Brain microvascular endothelial cell (primary cell): ENCODE measurements at regions not wholly inside any gene's neighbourhood (a gene's known extent, or its start where the extent isn't known, plus 50 kb on each side); places are given as distances from the start of the nearest gene placed in this dataset.
"Not testable (repeated sequence)": the region's sequence is repeated elsewhere in the genome, so short reads cannot be mapped to it uniquely, and the experiment has no call there.

Experiments
- DNase-seq: peaks from one replicate; pipeline ENCODE4 v3.0.0-alpha.2; 2020
- H3K27ac ChIP-seq: fragments of 250-450 bp; sonication (Bioruptor Pico); 2 replicates; pipeline ENCODE4 v1.5.1; 2020; ENCODE audit warnings: mild to moderate bottlenecking, moderate library complexity
- H3K27me3 ChIP-seq: fragments of 250-450 bp; sonication (Bioruptor Pico); replicated peaks from 2 replicates; pipeline ENCODE4 v1.5.1; 2020; ENCODE audit warnings: mild to moderate bottlenecking
- H3K36me3 ChIP-seq: fragments of 250-450 bp; sonication (Bioruptor Pico); replicated peaks from 2 replicates; pipeline ENCODE4 v1.5.1; 2020; ENCODE audit warnings: mild to moderate bottlenecking
- H3K4me3 ChIP-seq: 2 replicates; pipeline ENCODE4 v1.5.1; 2011; ENCODE audit warnings: low read depth, mild to moderate bottlenecking, control low read depth, low read length, moderate library complexity
- in situ Hi-C: cut with HindIII; loops from 2 replicates; pipeline ENCODE4 v1.10.0; 2017; ENCODE audit warnings: low sequenced_read_pairs, low pct_ligation_motif_present
- TF ChIP-seq, protein P1 (sequence below): IDR thresholded peaks from 2 replicates; pipeline ENCODE4 v1.5.1; 2011; ENCODE audit warnings: low read depth, mild to moderate bottlenecking, moderate library complexity, low read length, control low read depth, inconsistent platforms; ENCODE audit errors: missing control alignments

DNA sequence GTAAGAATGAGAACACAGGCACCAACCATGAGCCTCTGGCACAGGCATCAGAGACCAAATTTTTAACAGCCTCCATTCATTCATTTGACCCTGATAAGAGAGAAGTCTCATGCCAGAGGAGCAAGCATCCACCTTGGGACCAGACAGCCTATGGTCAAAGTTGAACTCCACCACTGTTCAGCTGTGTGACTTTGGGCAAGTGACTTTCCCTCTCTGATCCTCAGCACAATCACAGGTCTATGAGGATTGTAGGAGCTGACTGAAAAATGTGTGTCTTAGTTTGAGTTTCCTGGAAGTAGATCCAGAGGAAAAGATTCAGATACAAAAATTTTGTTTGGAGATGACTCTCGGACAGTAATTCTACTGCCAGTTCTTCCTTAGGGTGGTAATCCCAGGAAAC, 645.1 kb upstream of the DEFB115 start:
- no peak overlapping the region for H3K27ac ChIP-seq
- H3K36me3 ChIP-seq, result no peaks in the 10 kb centered on the region
- TF ChIP-seq, protein P1, sequence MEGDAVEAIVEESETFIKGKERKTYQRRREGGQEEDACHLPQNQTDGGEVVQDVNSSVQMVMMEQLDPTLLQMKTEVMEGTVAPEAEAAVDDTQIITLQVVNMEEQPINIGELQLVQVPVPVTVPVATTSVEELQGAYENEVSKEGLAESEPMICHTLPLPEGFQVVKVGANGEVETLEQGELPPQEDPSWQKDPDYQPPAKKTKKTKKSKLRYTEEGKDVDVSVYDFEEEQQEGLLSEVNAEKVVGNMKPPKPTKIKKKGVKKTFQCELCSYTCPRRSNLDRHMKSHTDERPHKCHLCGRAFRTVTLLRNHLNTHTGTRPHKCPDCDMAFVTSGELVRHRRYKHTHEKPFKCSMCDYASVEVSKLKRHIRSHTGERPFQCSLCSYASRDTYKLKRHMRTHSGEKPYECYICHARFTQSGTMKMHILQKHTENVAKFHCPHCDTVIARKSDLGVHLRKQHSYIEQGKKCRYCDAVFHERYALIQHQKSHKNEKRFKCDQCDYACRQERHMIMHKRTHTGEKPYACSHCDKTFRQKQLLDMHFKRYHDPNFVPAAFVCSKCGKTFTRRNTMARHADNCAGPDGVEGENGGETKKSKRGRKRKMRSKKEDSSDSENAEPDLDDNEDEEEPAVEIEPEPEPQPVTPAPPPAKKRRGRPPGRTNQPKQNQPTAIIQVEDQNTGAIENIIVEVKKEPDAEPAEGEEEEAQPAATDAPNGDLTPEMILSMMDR, result no peak
- in situ Hi-C loops, result no loop called here
- no peak overlapping the region for H3K4me3 ChIP-seq
- no peak for DNase-seq
- no peaks in the 10 kb centered on the region for H3K27me3 ChIP-seq

DNA sequence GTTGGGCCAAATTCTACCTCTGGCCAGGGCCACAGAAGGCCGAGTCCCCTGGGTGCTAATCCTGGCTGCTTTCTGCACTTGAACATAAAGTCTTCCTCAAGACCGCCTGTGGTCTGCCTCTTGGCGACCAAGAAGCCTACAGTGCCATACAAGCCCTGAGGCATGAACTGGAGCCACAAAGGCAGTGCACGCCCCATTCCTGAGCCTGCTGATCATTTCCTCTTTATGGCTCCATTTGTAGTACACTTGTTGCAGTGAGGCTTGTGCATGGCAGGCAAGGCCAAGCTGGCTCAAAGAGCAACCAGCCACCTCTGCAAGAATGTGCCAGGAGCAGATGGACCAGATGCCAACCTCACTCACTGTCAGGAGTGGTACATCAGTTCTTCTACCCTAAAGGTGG, 636.1 kb upstream of the DEFB115 start:
- in situ Hi-C loops, H3K27me3 ChIP-seq, H3K36me3 ChIP-seq, H3K4me3 ChIP-seq, H3K27ac ChIP-seq, DNase-seq: not testable (repeated sequence)

DNA sequence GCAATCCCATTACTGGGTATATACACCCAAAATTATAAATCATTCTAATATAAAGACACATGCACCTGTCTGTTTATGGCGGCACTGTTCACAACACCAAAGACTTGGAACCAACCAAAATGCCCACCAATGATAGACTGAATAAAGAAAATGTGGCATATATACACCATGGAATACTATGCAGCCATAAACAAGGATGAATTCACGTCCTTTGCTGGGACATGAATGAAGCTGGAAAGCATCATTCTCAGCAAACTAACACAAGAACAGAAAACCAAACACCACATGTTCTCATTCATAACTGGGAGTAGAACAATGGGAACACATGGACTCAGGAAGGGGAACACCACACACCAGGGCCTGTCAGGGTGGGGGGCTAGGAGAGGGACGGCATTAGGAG, 633.2 kb upstream of the DEFB115 start:
- H3K27me3 ChIP-seq, H3K27ac ChIP-seq, H3K36me3 ChIP-seq, H3K4me3 ChIP-seq, DNase-seq, in situ Hi-C loops: not testable (repeated sequence)

DNA sequence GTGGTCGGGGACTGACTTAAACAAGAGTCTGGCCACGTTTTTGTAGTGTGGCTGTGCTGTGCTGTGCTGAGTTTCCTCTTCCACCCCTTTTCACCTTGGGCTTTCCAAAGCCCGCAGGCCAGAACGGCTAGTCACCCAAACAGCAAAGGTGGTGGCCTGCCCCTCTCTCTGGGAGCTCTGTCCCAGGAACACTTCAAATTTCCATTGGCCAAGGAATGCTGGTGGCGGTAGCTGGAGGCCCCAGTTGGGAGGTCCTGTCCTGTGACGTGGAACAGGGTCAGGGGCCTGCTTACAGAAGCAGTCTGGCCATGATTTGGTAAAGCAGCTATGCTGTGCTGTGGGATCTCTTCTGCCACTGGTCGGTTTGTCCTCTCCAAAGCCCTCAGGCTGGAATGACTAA, 628.1 kb upstream of the DEFB115 start:
- H3K27me3 ChIP-seq, in situ Hi-C loops, H3K4me3 ChIP-seq, H3K27ac ChIP-seq, DNase-seq, H3K36me3 ChIP-seq: not testable (repeated sequence)

DNA sequence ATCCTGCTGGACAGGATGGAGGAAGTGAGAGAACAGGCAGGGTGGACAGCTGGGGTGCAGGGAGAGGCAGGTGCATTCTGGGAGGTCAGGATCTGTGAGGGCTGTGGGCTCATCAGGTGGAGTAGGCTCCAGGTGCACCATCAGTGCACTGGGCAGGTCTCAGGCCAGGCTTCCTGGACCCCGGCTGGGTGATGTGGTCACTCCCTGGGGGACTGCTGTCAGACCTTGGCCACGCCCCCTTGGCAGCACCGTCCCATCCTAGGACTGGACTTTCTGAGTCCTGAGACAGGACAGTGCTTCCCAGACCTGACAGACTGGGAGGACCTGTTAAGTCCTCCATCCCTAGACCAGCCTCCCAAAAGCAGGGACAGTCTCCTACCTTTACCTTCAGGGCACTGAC, 626.7 kb upstream of the DEFB115 start:
- in situ Hi-C loops, result no loop called here
- TF ChIP-seq, protein P1, result no peak
- Histone ChIP-seq H3K27me3 (no peaks in the 10 kb centered on the region), H3K4me3 (no peak overlapping the region), H3K27ac (no peak overlapping the region), H3K36me3 (no peaks in the 10 kb centered on the region)
- no peak for DNase-seq

DNA sequence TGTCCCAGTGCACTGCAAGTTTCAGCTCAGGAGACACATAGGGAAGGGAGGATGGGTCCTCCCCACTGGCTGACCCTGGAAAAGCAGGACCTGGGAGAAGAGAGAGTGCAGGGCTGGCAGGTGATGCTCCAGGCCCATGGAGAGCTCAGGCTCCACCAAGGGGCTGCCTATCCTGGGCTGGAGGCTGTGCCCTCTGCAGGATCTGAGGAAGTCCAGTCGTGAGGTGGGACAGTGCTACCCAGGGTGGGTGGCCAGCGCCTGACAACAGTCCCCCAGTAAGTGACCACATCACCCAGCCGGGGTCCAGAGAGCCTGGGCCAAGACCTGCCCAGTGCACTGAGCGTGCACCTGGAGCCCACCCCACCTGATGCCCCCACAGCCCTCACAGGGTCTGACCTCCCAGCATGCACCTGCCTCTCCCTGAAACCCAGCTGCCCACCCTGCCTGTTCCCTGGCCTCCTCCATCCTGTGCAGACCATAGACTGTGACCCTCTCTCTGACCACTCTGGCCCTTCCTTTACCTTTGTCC, 626.1 kb upstream of the DEFB115 start:
- DNase-seq, H3K36me3 ChIP-seq, in situ Hi-C loops, H3K27ac ChIP-seq, H3K27me3 ChIP-seq, H3K4me3 ChIP-seq: not testable (repeated sequence)

DNA sequence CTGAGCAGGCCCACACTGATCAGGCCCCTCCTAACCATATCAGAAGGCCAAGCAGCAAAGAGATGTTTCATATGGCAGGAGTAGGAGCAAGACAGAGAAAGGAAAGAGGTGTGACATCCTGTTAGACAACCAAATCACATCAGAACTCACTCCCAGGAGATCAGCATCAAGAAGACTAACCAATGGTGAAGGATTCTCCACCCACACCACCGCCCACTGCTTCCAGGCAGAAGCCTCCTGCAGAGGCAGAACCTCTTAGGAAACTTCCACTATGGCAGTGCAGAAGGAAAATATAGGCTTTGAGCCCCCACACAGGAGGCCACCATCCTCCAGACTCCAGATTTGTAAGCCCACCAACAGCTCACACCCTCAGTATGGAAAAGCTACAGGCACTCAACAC, 624.7 kb upstream of the DEFB115 start:
- H3K36me3 ChIP-seq, H3K27ac ChIP-seq, DNase-seq, H3K4me3 ChIP-seq, H3K27me3 ChIP-seq, in situ Hi-C loops: not testable (repeated sequence)

DNA sequence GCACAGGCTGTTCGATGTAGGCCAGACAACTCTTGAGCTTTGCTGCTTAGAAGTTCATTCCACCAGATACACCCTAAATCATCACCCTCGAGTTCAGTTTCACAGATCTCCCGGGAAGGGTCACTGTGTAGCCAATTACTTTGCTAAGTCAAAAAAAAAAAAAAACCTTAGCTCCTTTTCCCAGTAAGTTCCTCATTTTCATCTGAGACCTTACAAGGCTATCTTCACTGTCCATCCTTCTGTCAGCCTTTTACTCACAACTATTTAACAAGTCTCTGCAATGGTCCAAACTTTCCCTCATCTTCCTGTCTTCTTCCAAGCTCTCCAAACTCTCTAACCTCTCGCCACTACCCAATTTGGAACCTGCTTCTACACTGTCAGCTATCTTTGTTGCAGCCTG, 615.9 kb upstream of the DEFB115 start:
- H3K27ac ChIP-seq, H3K4me3 ChIP-seq, DNase-seq, H3K36me3 ChIP-seq, H3K27me3 ChIP-seq, in situ Hi-C loops: not testable (repeated sequence)

DNA sequence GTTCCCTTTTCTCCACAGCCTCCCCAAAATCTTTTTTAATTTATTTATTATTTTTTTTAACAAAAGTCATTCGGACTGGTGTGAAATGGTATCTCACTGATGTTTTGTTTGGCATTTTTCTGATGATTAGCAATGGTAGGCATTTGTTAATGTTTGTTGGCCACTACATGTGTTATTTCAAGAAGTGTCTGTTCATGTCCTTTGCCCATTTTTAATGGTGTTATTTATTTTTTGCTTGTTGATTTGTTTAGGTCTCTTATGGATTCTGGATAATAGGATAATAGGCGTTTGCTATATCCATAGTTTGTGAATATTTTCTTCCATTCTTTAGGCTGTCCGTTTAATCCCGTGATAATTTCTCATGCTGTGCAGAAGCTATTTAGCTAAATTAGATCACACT, 596.5 kb upstream of the DEFB115 start:
- in situ Hi-C loops, H3K27me3 ChIP-seq, DNase-seq, H3K27ac ChIP-seq, H3K4me3 ChIP-seq, H3K36me3 ChIP-seq: not testable (repeated sequence)

DNA sequence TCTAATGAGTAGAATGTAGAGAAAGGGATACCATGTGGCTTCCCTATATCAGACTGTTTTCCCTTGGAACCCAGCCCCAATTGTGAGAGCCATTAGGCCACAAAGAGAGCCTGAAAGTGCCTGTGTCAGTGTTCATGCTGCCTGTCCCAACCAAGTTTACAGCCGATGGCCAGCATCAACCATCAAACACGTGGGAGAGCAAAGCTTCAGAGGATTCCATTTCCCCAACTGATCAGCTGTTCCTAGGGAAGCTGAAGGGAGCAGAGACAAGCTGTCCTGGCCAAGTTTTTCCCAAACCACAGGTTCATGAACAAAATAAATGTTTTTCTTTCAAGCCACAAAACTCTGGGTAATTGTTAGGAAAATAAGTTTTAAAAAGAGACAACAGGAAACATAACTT, 589.0 kb upstream of the DEFB115 start:
- DNase-seq, H3K27ac ChIP-seq, H3K36me3 ChIP-seq, H3K4me3 ChIP-seq, H3K27me3 ChIP-seq, in situ Hi-C loops: not testable (repeated sequence)

DNA sequence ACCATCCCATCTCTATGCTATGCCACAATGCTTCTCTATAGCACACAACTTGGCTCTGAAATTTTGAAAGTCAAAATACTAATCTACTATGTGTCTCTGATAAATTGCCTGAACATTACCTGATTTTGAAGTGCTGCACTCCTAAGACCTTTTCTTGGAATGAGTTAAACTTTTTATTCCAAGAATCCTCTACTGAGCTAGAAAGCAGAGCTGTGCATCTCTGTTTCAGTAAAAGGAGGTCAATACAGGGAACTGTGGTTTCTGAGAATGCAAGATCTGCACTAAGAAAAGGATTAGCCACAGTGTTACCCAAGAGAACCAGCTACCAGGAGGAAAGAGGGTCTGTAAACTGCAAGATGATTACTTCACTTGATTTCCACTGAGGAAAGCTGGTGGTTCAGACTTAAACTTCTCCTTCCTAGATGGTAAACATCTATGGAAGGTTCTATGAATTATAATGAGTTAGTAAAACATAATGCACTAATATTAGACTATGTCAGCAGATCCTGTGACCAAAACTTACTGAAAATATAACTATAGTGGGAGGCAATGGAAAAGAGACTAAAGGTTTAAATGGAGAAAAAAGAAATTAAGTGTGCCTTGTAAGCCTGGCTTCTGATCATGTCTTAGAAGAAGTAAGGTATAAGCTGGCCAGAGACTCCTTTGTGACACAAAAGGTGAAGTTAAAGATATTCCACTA, 588.0 kb upstream of the DEFB115 start:
- in situ Hi-C loops, H3K36me3 ChIP-seq, H3K4me3 ChIP-seq, DNase-seq, H3K27me3 ChIP-seq, H3K27ac ChIP-seq: not testable (repeated sequence)

GRCh38 chr20:30671120-30671519, 586.3 kb upstream of the DEFB115 start:
- DNase-seq, H3K4me3 ChIP-seq, in situ Hi-C loops, H3K27me3 ChIP-seq, H3K36me3 ChIP-seq, H3K27ac ChIP-seq: not testable (repeated sequence)

- in situ Hi-C loops, DNase-seq, H3K27ac ChIP-seq: not testable (repeated sequence)
Observed at GRCh38 chr20:30675988-30676564, 581.4 kb upstream of the DEFB115 start.

More at GRCh38 chr20:30675988-30676564, 581.4 kb upstream of the DEFB115 start:
- not testable (repeated sequence) for H3K4me3 ChIP-seq, H3K36me3 ChIP-seq, H3K27me3 ChIP-seq
